ENCODE measurements at regions not wholly inside any gene's neighbourhood (a gene's known extent, or its start where the extent isn't known, plus 50 kb on each side); places are given as distances from the start of the nearest gene placed in this dataset.

DNA sequence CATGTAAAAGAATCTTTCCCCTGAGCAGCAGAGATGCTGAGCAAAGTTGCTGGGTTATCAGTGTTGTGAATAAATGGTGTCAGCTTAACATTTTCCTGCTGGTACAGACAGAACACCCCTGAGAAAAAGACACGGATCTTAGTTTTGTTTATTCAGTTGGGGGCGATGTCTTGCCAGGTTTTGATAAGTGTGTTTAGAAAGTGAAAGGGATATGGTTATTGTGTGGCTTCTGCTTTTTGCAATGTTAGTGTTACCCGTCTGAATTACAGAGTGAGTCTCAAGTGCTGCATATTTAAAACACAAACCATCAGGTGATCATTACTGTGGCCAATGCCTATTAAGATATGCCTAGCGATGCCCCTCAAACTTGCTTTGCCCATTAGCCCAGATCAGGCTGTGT is 864.6 kb upstream of the SEL1L start:
- ATAC-seq (ENCODE audit: poor library complexity) (no peak), DNase-seq (no peak)
- TF ChIP-seq, protein P1, sequence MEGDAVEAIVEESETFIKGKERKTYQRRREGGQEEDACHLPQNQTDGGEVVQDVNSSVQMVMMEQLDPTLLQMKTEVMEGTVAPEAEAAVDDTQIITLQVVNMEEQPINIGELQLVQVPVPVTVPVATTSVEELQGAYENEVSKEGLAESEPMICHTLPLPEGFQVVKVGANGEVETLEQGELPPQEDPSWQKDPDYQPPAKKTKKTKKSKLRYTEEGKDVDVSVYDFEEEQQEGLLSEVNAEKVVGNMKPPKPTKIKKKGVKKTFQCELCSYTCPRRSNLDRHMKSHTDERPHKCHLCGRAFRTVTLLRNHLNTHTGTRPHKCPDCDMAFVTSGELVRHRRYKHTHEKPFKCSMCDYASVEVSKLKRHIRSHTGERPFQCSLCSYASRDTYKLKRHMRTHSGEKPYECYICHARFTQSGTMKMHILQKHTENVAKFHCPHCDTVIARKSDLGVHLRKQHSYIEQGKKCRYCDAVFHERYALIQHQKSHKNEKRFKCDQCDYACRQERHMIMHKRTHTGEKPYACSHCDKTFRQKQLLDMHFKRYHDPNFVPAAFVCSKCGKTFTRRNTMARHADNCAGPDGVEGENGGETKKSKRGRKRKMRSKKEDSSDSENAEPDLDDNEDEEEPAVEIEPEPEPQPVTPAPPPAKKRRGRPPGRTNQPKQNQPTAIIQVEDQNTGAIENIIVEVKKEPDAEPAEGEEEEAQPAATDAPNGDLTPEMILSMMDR (IDR thresholded peaks at IDR 0.05), result no peak
- Histone ChIP-seq H3K9me3 (ENCODE audit: control insufficient read depth in 1 of 2, insufficient read depth in 1 of 2, low read length in 2 of 2) (peaks cover 0 to 3% of the 10 kb centered on the region in 2 experiments), H3K4me3 (ENCODE audit: low read length) (no peak overlapping the region), H3K4me1 (ENCODE audit: insufficient read depth, low read length) (no peaks in the 10 kb centered on the region), H3K27ac (ENCODE audit: low read depth in 1 of 2, low read length in 2 of 2) (no peak overlapping the region), H3K36me3 (ENCODE audit: insufficient read depth, low read length) (no peaks in the 10 kb centered on the region), H3K27me3 (ENCODE audit: control insufficient read depth in 1 of 2, insufficient read depth in 2 of 2, low read length in 2 of 2) (no peaks in the 10 kb centered on the region)
- no peaks in the 10 kb centered on the region for H3K4me1 Mint-ChIP-seq (ENCODE audit: low read depth)
- H3K36me3 Mint-ChIP-seq (ENCODE audit: low read depth), result no peaks in the 10 kb centered on the region
- intact Hi-C loops (cut with DNase I, micrococcal nuclease), result no loop called here
- no peak overlapping the region for H3K27ac Mint-ChIP-seq
- CTCF ChIA-PET, result no interaction called here
- H3K4me3 Mint-ChIP-seq, result no peak overlapping the region
- H3K27me3 Mint-ChIP-seq, result no peaks in the 10 kb centered on the region
- POLR2A ChIA-PET, result no interaction called here
- H3K9me3 Mint-ChIP-seq, result no peaks in the 10 kb centered on the region

DNA sequence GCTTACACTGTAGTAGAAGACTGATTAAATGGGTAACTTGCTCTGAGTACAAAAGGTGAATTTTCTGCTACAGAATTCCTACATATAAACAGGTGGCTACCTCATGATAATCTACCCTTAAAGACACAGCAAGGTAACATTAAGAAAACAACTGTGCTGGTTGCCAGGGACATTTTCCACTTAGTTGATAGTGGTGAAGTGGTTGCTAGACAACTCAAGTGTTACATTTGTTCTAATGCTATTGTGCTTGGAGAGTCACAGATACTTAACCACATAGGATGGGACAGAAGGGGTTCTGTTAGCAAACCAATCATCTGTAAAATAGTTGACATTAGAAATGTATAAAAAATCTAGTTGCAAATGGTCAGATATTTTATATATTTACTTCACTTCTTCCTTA is 870.3 kb upstream of the SEL1L start:
- Histone ChIP-seq H3K36me3 (ENCODE audit: insufficient read depth, low read length) (no peaks in the 10 kb centered on the region), H3K4me3 (ENCODE audit: low read length) (no peak overlapping the region), H3K4me1 (ENCODE audit: insufficient read depth, low read length) (no peaks in the 10 kb centered on the region), H3K9me3 (ENCODE audit: control insufficient read depth in 1 of 2, insufficient read depth in 1 of 2, low read length in 2 of 2) (peaks cover 0 to 3% of the 10 kb centered on the region in 2 experiments), H3K27me3 (ENCODE audit: control insufficient read depth in 1 of 2, insufficient read depth in 2 of 2, low read length in 2 of 2) (no peaks in the 10 kb centered on the region), H3K27ac (ENCODE audit: low read depth in 1 of 2, low read length in 2 of 2) (no peak overlapping the region)
- Mint-ChIP-seq H3K4me1 (ENCODE audit: low read depth) (no peaks in the 10 kb centered on the region), H3K4me3 (no peak overlapping the region), H3K36me3 (ENCODE audit: low read depth) (no peaks in the 10 kb centered on the region), H3K27ac (no peak overlapping the region), H3K9me3 (peaks cover 3% of the 10 kb centered on the region), H3K27me3 (no peaks in the 10 kb centered on the region)
- CTCF ChIA-PET, result no interaction called here
- intact Hi-C loops (cut with DNase I, micrococcal nuclease), result no loop called here
- POLR2A ChIA-PET, result no interaction called here
- TF ChIP-seq, protein P1 (IDR thresholded peaks at IDR 0.05), result no peak
- ATAC-seq (ENCODE audit: poor library complexity), result no peak
- DNase-seq, result no peak

DNA sequence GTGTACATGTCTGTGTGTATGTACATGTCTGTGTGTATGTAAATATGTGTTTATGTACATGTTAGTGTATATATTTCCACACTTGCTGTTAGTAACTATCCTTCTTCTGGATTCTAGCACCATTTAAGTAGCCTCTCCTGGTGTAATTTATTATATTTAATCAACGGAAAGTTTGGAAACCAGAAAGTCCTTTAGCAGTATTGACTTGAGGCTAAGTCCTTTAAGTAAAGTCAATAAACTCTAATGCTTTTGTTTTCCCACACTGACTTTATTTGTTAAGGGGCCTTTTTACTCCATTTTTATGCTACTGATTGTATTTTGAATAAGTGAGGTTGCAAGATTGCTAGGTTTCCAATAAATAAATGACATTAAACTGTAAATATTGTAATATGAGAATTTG is 876.4 kb upstream of the SEL1L start:
- ChIA-PET CTCF (interaction anchor here (1.2 kb wide), 1 partner anchor 63 kb away, joined by 3 read pairs; no protein-coding TSS in a partner anchor), POLR2A (no interaction called here)
- Histone ChIP-seq H3K9me3 (ENCODE audit: control insufficient read depth in 1 of 2, insufficient read depth in 1 of 2, low read length in 2 of 2) (peaks cover 0 to 3% of the 10 kb centered on the region in 2 experiments), H3K27ac (ENCODE audit: low read depth in 1 of 2, low read length in 2 of 2) (no peak overlapping the region), H3K27me3 (ENCODE audit: control insufficient read depth in 1 of 2, insufficient read depth in 2 of 2, low read length in 2 of 2) (no peaks in the 10 kb centered on the region), H3K36me3 (ENCODE audit: insufficient read depth, low read length) (no peaks in the 10 kb centered on the region), H3K4me1 (ENCODE audit: insufficient read depth, low read length) (no peaks in the 10 kb centered on the region), H3K4me3 (ENCODE audit: low read length) (no peak overlapping the region)
- no peaks in the 10 kb centered on the region for H3K27me3 Mint-ChIP-seq
- H3K4me1 Mint-ChIP-seq (ENCODE audit: low read depth), result no peaks in the 10 kb centered on the region
- ATAC-seq (ENCODE audit: poor library complexity), result no peak
- no peak overlapping the region for H3K4me3 Mint-ChIP-seq
- DNase-seq, result no peak
- TF ChIP-seq, protein P1 (IDR thresholded peaks at IDR 0.05), result no peak
- no peaks in the 10 kb centered on the region for H3K36me3 Mint-ChIP-seq (ENCODE audit: low read depth)
- intact Hi-C loops (cut with DNase I, micrococcal nuclease), result no loop called here
- peaks cover 13% of the 10 kb centered on the region for H3K9me3 Mint-ChIP-seq
- H3K27ac Mint-ChIP-seq, result no peak overlapping the region

Measured in CD4-positive, alpha-beta T cell (primary cell).